ENCODE measurements at regions not wholly inside any gene's neighbourhood (a gene's known extent, or its start where the extent isn't known, plus 50 kb on each side); places are given as distances from the start of the nearest gene placed in this dataset.

GRCh38 chr11:64500176-64501013, 55.3 kb upstream of the SLC22A11 start:
- TF ChIP-seq USF1 (IDR thresholded peaks at IDR 0.05) (peak; percentile 73), YY1 (IDR thresholded peaks at IDR 0.05; ENCODE audit: low read depth) (no peak)

GRCh38 chr11:64501500-64502427, 54.0 kb upstream of the SLC22A11 start:
- no peak for TF ChIP-seq USF1 (IDR thresholded peaks at IDR 0.05)
- no peak for TF ChIP-seq YY1 (IDR thresholded peaks at IDR 0.05; ENCODE audit: low read depth)
- no peak for TF ChIP-seq EGR1 (IDR thresholded peaks at IDR 0.05)
- TF ChIP-seq RAD21 (IDR thresholded peaks at IDR 0.05; ENCODE audit: low read depth) = no peak
- TF ChIP-seq TAF1 (IDR thresholded peaks at IDR 0.05; ENCODE audit: low read depth) = no peak
- TF ChIP-seq REST (IDR thresholded peaks at IDR 0.05; ENCODE audit: low read depth) = no peak
- no peak for TF ChIP-seq EP300 (IDR thresholded peaks at IDR 0.05; ENCODE audit: borderline replicate concordance)
- TF ChIP-seq, protein P1, sequence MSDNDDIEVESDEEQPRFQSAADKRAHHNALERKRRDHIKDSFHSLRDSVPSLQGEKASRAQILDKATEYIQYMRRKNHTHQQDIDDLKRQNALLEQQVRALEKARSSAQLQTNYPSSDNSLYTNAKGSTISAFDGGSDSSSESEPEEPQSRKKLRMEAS (IDR thresholded peaks at IDR 0.05) = no peak
- TF ChIP-seq TCF12 (IDR thresholded peaks at IDR 0.05; ENCODE audit: low read depth) = no peak
- TF ChIP-seq ZBTB7A (IDR thresholded peaks at IDR 0.05; ENCODE audit: low read depth) = no peak
- no peak for TF ChIP-seq NFIC (IDR thresholded peaks at IDR 0.05)
- no peak for TF ChIP-seq TEAD4 (IDR thresholded peaks at IDR 0.05)
- no peak for TF ChIP-seq CREB1 (IDR thresholded peaks at IDR 0.05; ENCODE audit: low read depth)

GRCh38 chr11:64502634-64503033, 53.1 kb upstream of the SLC22A11 start:
- TF ChIP-seq NFIC (IDR thresholded peaks at IDR 0.05) = no peak
- no peak for TF ChIP-seq YY1 (IDR thresholded peaks at IDR 0.05; ENCODE audit: low read depth)
- TF ChIP-seq, protein P1 (IDR thresholded peaks at IDR 0.05) = no peak
- no peak for TF ChIP-seq TEAD4 (IDR thresholded peaks at IDR 0.05)
- TF ChIP-seq RAD21 (IDR thresholded peaks at IDR 0.05; ENCODE audit: low read depth) = no peak
- no peak for TF ChIP-seq FOXM1 (IDR thresholded peaks at IDR 0.05; ENCODE audit: borderline replicate concordance, low read depth)
- no peak for TF ChIP-seq ZBTB7A (IDR thresholded peaks at IDR 0.05; ENCODE audit: low read depth)
- TF ChIP-seq EP300 (IDR thresholded peaks at IDR 0.05; ENCODE audit: borderline replicate concordance) = no peak
- no peak for TF ChIP-seq REST (IDR thresholded peaks at IDR 0.05; ENCODE audit: low read depth)
- TF ChIP-seq USF1 (IDR thresholded peaks at IDR 0.05) = no peak
- no peak for TF ChIP-seq CEBPB (IDR thresholded peaks at IDR 0.05)
- TF ChIP-seq EGR1 (IDR thresholded peaks at IDR 0.05) = no peak
- TF ChIP-seq CREB1 (IDR thresholded peaks at IDR 0.05; ENCODE audit: low read depth) = no peak
- no peak for TF ChIP-seq TAF1 (IDR thresholded peaks at IDR 0.05; ENCODE audit: low read depth)
- TF ChIP-seq TCF12 (IDR thresholded peaks at IDR 0.05; ENCODE audit: low read depth) = no peak

- TF ChIP-seq CEBPB (IDR thresholded peaks at IDR 0.05) (no peak), EP300 (IDR thresholded peaks at IDR 0.05; ENCODE audit: borderline replicate concordance) (no peak), ZBTB7A (IDR thresholded peaks at IDR 0.05; ENCODE audit: low read depth) (no peak), FOXM1 (IDR thresholded peaks at IDR 0.05; ENCODE audit: borderline replicate concordance, low read depth) (no peak)
- TF ChIP-seq, protein P1 (IDR thresholded peaks at IDR 0.05) = no peak
Observed at GRCh38 chr11:64503186-64503753, 52.5 kb upstream of the SLC22A11 start.
